Lower leg skin (tissue), 3 donors: ENCODE measurements at regions not wholly inside any gene's neighbourhood (a gene's known extent, or its start where the extent isn't known, plus 50 kb on each side); places are given as distances from the start of the nearest gene placed in this dataset.

Experiments used
- CTCF ChIP-seq, 3 donors: fragments of 450-650 bp; IDR thresholded peaks; one replicate each; pipeline ENCODE4 v1.5.1; 2016; ENCODE audit warnings: antibody characterized with exemption in 3 of 3, mild to moderate bottlenecking in 3 of 3, moderate library complexity in 2 of 3
- POLR2A ChIP-seq, 2 donors: fragments of 450-650 bp; IDR thresholded peaks; one replicate each; pipeline ENCODE4 v1.6.1; 2016 to 2017; ENCODE audit warnings: antibody characterized with exemption in 2 of 2, mild to moderate bottlenecking in 1 of 2, moderate library complexity in 1 of 2

GRCh38 chr3:40921251-40921650, 278.1 kb upstream of the CTNNB1 start:
- no peak for TF ChIP-seq CTCF (IDR thresholded peaks at IDR 0.05)
- TF ChIP-seq POLR2A (IDR thresholded peaks at IDR 0.05): no peak
